Stimulated activated memory B cell treated with anti-CD40 and anti-IgM and Interleukin-4, amounts not matched to agents 10 μg/mL and 1 μg/mL and 100 μg/mL, for 72 hours (primary cell): ENCODE measurements at regions not wholly inside any gene's neighbourhood (a gene's known extent, or its start where the extent isn't known, plus 50 kb on each side); places are given as distances from the start of the nearest gene placed in this dataset.

Experiments used
- ATAC-seq: fragments of 150-1000 bp; cut with Tn5 transposase; 2 replicates; pipeline ENCODE4 v1.10.0; 2021
- H3K27ac Mint-ChIP-seq: one replicate; pipeline ENCODE4 v1.8.0; 2022; ENCODE audit warnings: mild to moderate bottlenecking, mixed read lengths
- H3K27me3 Mint-ChIP-seq: one replicate; pipeline ENCODE4 v1.8.0; 2022; ENCODE audit warnings: mixed read lengths
- H3K36me3 Mint-ChIP-seq: one replicate; pipeline ENCODE4 v1.8.0; 2022; ENCODE audit warnings: mixed read lengths
- H3K4me1 Mint-ChIP-seq: one replicate; pipeline ENCODE4 v1.8.0; 2022; ENCODE audit warnings: mixed read lengths
- H3K4me3 Mint-ChIP-seq: one replicate; pipeline ENCODE4 v1.8.0; 2022; ENCODE audit warnings: mild to moderate bottlenecking, moderate library complexity, mixed read lengths
- H3K9me3 Mint-ChIP-seq: one replicate; pipeline ENCODE4 v1.8.0; 2022; ENCODE audit warnings: mixed read lengths

GRCh38 chr10:128475686-128476367 is 349.6 kb upstream of the MKI67 start:
- ATAC-seq = no peak

GRCh38 chr10:128476368-128476725 is 350.1 kb upstream of the MKI67 start:
- ATAC-seq = no peak
- Mint-ChIP-seq H3K4me3 (no peak overlapping the region), H3K27ac (no peak overlapping the region), H3K36me3 (no peaks in the 10 kb centered on the region), H3K4me1 (no peaks in the 10 kb centered on the region), H3K27me3 (no peaks in the 10 kb centered on the region), H3K9me3 (no peaks in the 10 kb centered on the region)

More at GRCh38 chr10:128475686-128476367, 349.6 kb upstream of the MKI67 start:
- H3K9me3 Mint-ChIP-seq = no peaks in the 10 kb centered on the region
- H3K4me3 Mint-ChIP-seq = no peak overlapping the region
- no peaks in the 10 kb centered on the region for H3K4me1 Mint-ChIP-seq
- H3K36me3 Mint-ChIP-seq = no peaks in the 10 kb centered on the region
- no peak overlapping the region for H3K27ac Mint-ChIP-seq
- H3K27me3 Mint-ChIP-seq = no peaks in the 10 kb centered on the region

- Mint-ChIP-seq H3K4me3 (no peak overlapping the region), H3K9me3 (no peaks in the 10 kb centered on the region), H3K36me3 (no peaks in the 10 kb centered on the region), H3K27ac (no peak overlapping the region), H3K4me1 (no peaks in the 10 kb centered on the region), H3K27me3 (no peaks in the 10 kb centered on the region)
- ATAC-seq = no peak
Measured at GRCh38 chr10:128476845-128477244, 350.6 kb upstream of the MKI67 start.

- Mint-ChIP-seq H3K36me3 (no peaks in the 10 kb centered on the region), H3K4me1 (no peaks in the 10 kb centered on the region), H3K4me3 (no peak overlapping the region), H3K27me3 (no peaks in the 10 kb centered on the region), H3K27ac (no peak overlapping the region), H3K9me3 (no peaks in the 10 kb centered on the region)
- no peak for ATAC-seq
Measured at GRCh38 chr10:128480601-128481000, 354.4 kb upstream of the MKI67 start.

GRCh38 chr10:128481152-128481840 is 355.1 kb upstream of the MKI67 start:
- Mint-ChIP-seq H3K36me3 (no peaks in the 10 kb centered on the region), H3K9me3 (no peaks in the 10 kb centered on the region), H3K27ac (no peak overlapping the region), H3K27me3 (no peaks in the 10 kb centered on the region), H3K4me1 (no peaks in the 10 kb centered on the region), H3K4me3 (no peak overlapping the region)
- no peak for ATAC-seq

- Mint-ChIP-seq H3K4me1 (no peaks in the 10 kb centered on the region), H3K27me3 (no peaks in the 10 kb centered on the region), H3K27ac (no peak overlapping the region), H3K9me3 (no peaks in the 10 kb centered on the region), H3K36me3 (no peaks in the 10 kb centered on the region), H3K4me3 (no peak overlapping the region)
- ATAC-seq = no peak
Measured at GRCh38 chr10:128482052-128482451, 355.8 kb upstream of the MKI67 start.

GRCh38 chr10:128483216-128483615 is 357.0 kb upstream of the MKI67 start:
- no peak overlapping the region for H3K27ac Mint-ChIP-seq
- no peaks in the 10 kb centered on the region for H3K36me3 Mint-ChIP-seq
- no peak overlapping the region for H3K4me3 Mint-ChIP-seq
- no peaks in the 10 kb centered on the region for H3K27me3 Mint-ChIP-seq
- no peaks in the 10 kb centered on the region for H3K4me1 Mint-ChIP-seq
- ATAC-seq = no peak
- no peaks in the 10 kb centered on the region for H3K9me3 Mint-ChIP-seq

GRCh38 chr10:128484041-128484440 is 357.8 kb upstream of the MKI67 start:
- Mint-ChIP-seq H3K4me1 (no peaks in the 10 kb centered on the region), H3K36me3 (no peaks in the 10 kb centered on the region), H3K27ac (no peak overlapping the region), H3K9me3 (no peaks in the 10 kb centered on the region), H3K27me3 (no peaks in the 10 kb centered on the region), H3K4me3 (no peak overlapping the region)
- no peak for ATAC-seq

GRCh38 chr10:128485701-128486235 is 359.5 kb upstream of the MKI67 start:
- Mint-ChIP-seq H3K36me3 (no peaks in the 10 kb centered on the region), H3K27ac (no peak overlapping the region), H3K4me1 (no peaks in the 10 kb centered on the region), H3K4me3 (no peak overlapping the region), H3K9me3 (no peaks in the 10 kb centered on the region), H3K27me3 (no peaks in the 10 kb centered on the region)
- no peak for ATAC-seq

- no peaks in the 10 kb centered on the region for H3K36me3 Mint-ChIP-seq
- no peaks in the 10 kb centered on the region for H3K4me1 Mint-ChIP-seq
- H3K4me3 Mint-ChIP-seq = no peak overlapping the region
Measured at GRCh38 chr10:128487517-128487916, 361.3 kb upstream of the MKI67 start.

GRCh38 chr10:128489324-128490247 is 363.4 kb upstream of the MKI67 start:
- Mint-ChIP-seq H3K4me1 (no peaks in the 10 kb centered on the region), H3K27me3 (no peaks in the 10 kb centered on the region), H3K36me3 (no peaks in the 10 kb centered on the region)

More at GRCh38 chr10:128487517-128487916, 361.3 kb upstream of the MKI67 start:
- no peaks in the 10 kb centered on the region for H3K9me3 Mint-ChIP-seq
- no peaks in the 10 kb centered on the region for H3K27me3 Mint-ChIP-seq
- no peak for ATAC-seq
- H3K27ac Mint-ChIP-seq = no peak overlapping the region

GRCh38 chr10:128491686-128492085 is 365.5 kb upstream of the MKI67 start:
- ATAC-seq = no peak
- Mint-ChIP-seq H3K4me3 (no peak overlapping the region), H3K36me3 (no peaks in the 10 kb centered on the region), H3K9me3 (no peaks in the 10 kb centered on the region), H3K27ac (no peak overlapping the region), H3K4me1 (no peaks in the 10 kb centered on the region), H3K27me3 (no peaks in the 10 kb centered on the region)

More at GRCh38 chr10:128489324-128490247, 363.4 kb upstream of the MKI67 start:
- Mint-ChIP-seq H3K4me3 (no peak overlapping the region), H3K9me3 (no peaks in the 10 kb centered on the region), H3K27ac (no peak overlapping the region)
- ATAC-seq = no peak

GRCh38 chr10:128493811-128494210 is 367.6 kb upstream of the MKI67 start:
- ATAC-seq = no peak
- Mint-ChIP-seq H3K27me3 (no peaks in the 10 kb centered on the region), H3K9me3 (peaks cover 3% of the 10 kb centered on the region), H3K4me3 (no peak overlapping the region), H3K36me3 (no peaks in the 10 kb centered on the region), H3K27ac (no peak overlapping the region), H3K4me1 (no peaks in the 10 kb centered on the region)

GRCh38 chr10:128494665-128495064 is 368.4 kb upstream of the MKI67 start:
- peaks cover 3% of the 10 kb centered on the region for H3K9me3 Mint-ChIP-seq
- H3K27ac Mint-ChIP-seq = no peak overlapping the region
- no peaks in the 10 kb centered on the region for H3K27me3 Mint-ChIP-seq
- no peaks in the 10 kb centered on the region for H3K4me1 Mint-ChIP-seq
- ATAC-seq = no peak
- no peak overlapping the region for H3K4me3 Mint-ChIP-seq
- H3K36me3 Mint-ChIP-seq = no peaks in the 10 kb centered on the region

- Mint-ChIP-seq H3K9me3 (peaks cover 3% of the 10 kb centered on the region), H3K4me3 (no peak overlapping the region), H3K4me1 (no peaks in the 10 kb centered on the region), H3K27me3 (no peaks in the 10 kb centered on the region), H3K27ac (no peak overlapping the region), H3K36me3 (no peaks in the 10 kb centered on the region)
- ATAC-seq = no peak
Measured at GRCh38 chr10:128497660-128498377, 371.6 kb upstream of the MKI67 start.
